HepG2 (cell line): ENCODE measurements at regions not wholly inside any gene's neighbourhood (a gene's known extent, or its start where the extent isn't known, plus 50 kb on each side); places are given as distances from the start of the nearest gene placed in this dataset.

Experiments
- ATAC-seq: fragments of 200-7000 bp; cut with Tn5 transposase; 3 replicates; pipeline ENCODE4 v1.9.1; 2020; ENCODE audit warnings: mild to moderate bottlenecking, moderate library complexity
- BruUV-seq: library from RNA; stranded (reverse); fragments of 400-500 nt; replicated peaks from 2 replicates; lab custom pipeline; 2021; lab: Mats Ljungman, UMichigan
- CTCF ChIA-PET: fragments of 300-600 bp; formaldehyde crosslinking; extraction: SDS; loops from one replicate; lab custom pipeline; 2021; ENCODE audit warnings: low total read pairs, inconsistent platforms, low intra/inter-chr PET ratio; lab: Yijun Ruan, JAX
- POLR2A ChIA-PET: fragments of 350-600 bp; sonication (Branson Sonifier 250); formaldehyde crosslinking; loops from one replicate; lab custom pipeline; 2020; ENCODE audit warnings: antibody characterized with exemption, inconsistent platforms; lab: Yijun Ruan, JAX
- DNase-seq: peaks from one replicate; pipeline ENCODE4 v3.0.0-alpha.2; 2015; ENCODE audit warnings: low spot score
- FAIRE-seq: peaks from 3 replicates; lab custom pipeline; 2011; peaks lifted over from hg19 to GRCh38; lab: Jason Lieb, UNC
- H2AFZ ChIP-seq: one replicate; pipeline ENCODE4 v1.6.1; 2011; ENCODE audit warnings: low read length, inconsistent platforms
- H3K27ac ChIP-seq: fragments of 300-600 bp; 3 replicates; pipeline ENCODE4 v1.8.0; 2011; ENCODE audit warnings: mixed run types, mild to moderate bottlenecking, mixed read lengths, low read length, inconsistent platforms; ENCODE audit not compliant: insufficient read depth; ENCODE audit errors: extremely low read length
- H3K27me3 ChIP-seq, 2 experiments: fragments of 200-600 bp in 1 of 2; 2 replicates in 1 of 2; 3 replicates in 1 of 2; pipeline versions ENCODE4 v1.6.0 to v1.8.0; 2011; ENCODE audit warnings: low read length in 2 of 2, mild to moderate bottlenecking in 2 of 2, moderate library complexity in 2 of 2, inconsistent platforms in 1 of 2; ENCODE audit not compliant: insufficient read depth in 2 of 2, control insufficient read depth in 1 of 2
- H3K36me3 ChIP-seq, 2 experiments: fragments of 200-600 bp in 1 of 2; replicated peaks in 1 of 2; 2 replicates in 1 of 2; 3 replicates in 1 of 2; pipeline versions ENCODE4 v1.5.1 to v1.8.0; 2011; ENCODE audit warnings: low read length in 2 of 2, inconsistent platforms in 1 of 2; ENCODE audit not compliant: insufficient read depth in 2 of 2, control insufficient read depth in 1 of 2
- H3K4me1 ChIP-seq: 2 replicates; pipeline ENCODE4 v1.5.1; 2012; ENCODE audit warnings: low read length, inconsistent platforms; ENCODE audit not compliant: insufficient read depth
- H3K4me2 ChIP-seq: 2 replicates; pipeline ENCODE4 v1.6.0; 2011; ENCODE audit warnings: low read depth, low read length, inconsistent platforms
- H3K4me3 ChIP-seq, 3 experiments: fragments of 200-600 bp in 1 of 3; sonication (generic), shearing (Covaris generic) in 1 of 3; replicated peaks in 1 of 3; 2 replicates each; pipeline ENCODE4 v1.5.1; 2011 to 2016; ENCODE audit warnings: low read length in 3 of 3, inconsistent platforms in 2 of 3, low read depth in 2 of 3, mild to moderate bottlenecking in 2 of 3, control low read depth in 1 of 3, mixed read lengths in 1 of 3; ENCODE audit not compliant: insufficient read depth in 1 of 3
- H3K79me2 ChIP-seq: one replicate; pipeline ENCODE4 v1.6.1; 2011; ENCODE audit warnings: low read length, inconsistent platforms; ENCODE audit not compliant: insufficient read depth
- H3K9ac ChIP-seq: 2 replicates; pipeline ENCODE4 v1.6.0; 2011; ENCODE audit warnings: mild to moderate bottlenecking, low read depth, low read length, inconsistent platforms; ENCODE audit not compliant: insufficient read depth
- H3K9me3 ChIP-seq: 2 replicates; pipeline ENCODE4 v1.5.1; 2012; ENCODE audit warnings: mild to moderate bottlenecking, low read length
- H4K20me1 ChIP-seq: 2 replicates; pipeline ENCODE4 v1.6.0; 2011; ENCODE audit warnings: inconsistent platforms, mild to moderate bottlenecking, low read length, moderate library complexity; ENCODE audit not compliant: insufficient read depth
- MATR3 ChIP-seq: sonication (generic); formaldehyde crosslinking; IDR thresholded peaks from 2 replicates; pipeline ENCODE4 v1.4.0; 2020; ENCODE audit warnings: missing genetic modification reagents
- MIER2 ChIP-seq: IDR thresholded peaks from 2 replicates; pipeline ENCODE4 v1.6.1; 2016; ENCODE audit warnings: missing biosample characterization, missing genetic modification reagents
- NCOA5 ChIP-seq: sonication (generic); formaldehyde crosslinking; IDR thresholded peaks from 2 replicates; pipeline ENCODE4 v1.4.0; 2020; ENCODE audit warnings: missing genetic modification reagents
- NRL ChIP-seq: sonication (generic); formaldehyde crosslinking; IDR thresholded peaks from 2 replicates; pipeline ENCODE4 v1.5.0; 2020; ENCODE audit warnings: missing genetic modification reagents, mild to moderate bottlenecking, moderate library complexity, borderline replicate concordance
- PLRG1 ChIP-seq: fragments of 450-650 bp; conservative IDR thresholded peaks from 2 replicates; pipeline ENCODE4 v1.6.1; 2016
- RFX1 ChIP-seq: fragments of 450-650 bp; IDR thresholded peaks from 2 replicates; pipeline ENCODE4 v1.6.1; 2017
- ZNF138 ChIP-seq: sonication (generic); formaldehyde crosslinking; IDR thresholded peaks from 2 replicates; pipeline ENCODE4 v1.5.0; 2020; ENCODE audit warnings: mild to moderate bottlenecking, low read depth, missing genetic modification reagents
- ZNF260 ChIP-seq: sonication (generic); formaldehyde crosslinking; IDR thresholded peaks from 2 replicates; pipeline ENCODE4 v1.4.0; 2020; ENCODE audit warnings: missing genetic modification reagents, low read depth, mild to moderate bottlenecking, borderline replicate concordance
- ZNF709 ChIP-seq: sonication (generic); formaldehyde crosslinking; IDR thresholded peaks from 2 replicates; pipeline ENCODE4 v1.5.0; 2020; ENCODE audit warnings: mild to moderate bottlenecking, missing genetic modification reagents
- WGBS: methylation state at CpG from one replicate; pipeline ENCODE4 v1.1.6; 2017; ENCODE audit warnings: low lambda C conversion rate; 5-methylcytosine and 5-hydroxymethylcytosine counted together
- in situ Hi-C: cut with HindIII; loops from 2 replicates; pipeline ENCODE4 v1.10.0; 2017; ENCODE audit warnings: low pct_unique_long_range_greater_than_20kb; ENCODE audit not compliant: extremely low pct_ligation_motif_present
- intact Hi-C: fragments of 100-400 bp; cut with micrococcal nuclease; formaldehyde crosslinking; loops from one replicate; pipeline ENCODE4 v1.10.0; 2022; ENCODE audit not compliant: unreplicated experiment
- TF ChIP-seq, protein P1 (sequence below), 2 experiments: fragments of 450-650 bp in 1 of 2; sonication (generic) in 1 of 2; formaldehyde crosslinking in 1 of 2; IDR thresholded peaks; 2 replicates each; pipeline versions ENCODE4 v1.6.1 to v1.8.0; 2016 to 2022; ENCODE audit warnings: antibody characterized with exemption in 1 of 2, mild to moderate bottlenecking in 1 of 2, missing genetic modification reagents in 1 of 2
- TF ChIP-seq, protein P2 (sequence below): sonication (generic); formaldehyde crosslinking; IDR thresholded peaks from 2 replicates; pipeline ENCODE4 v1.4.0; 2020; ENCODE audit warnings: mild to moderate bottlenecking, missing genetic modification reagents

- TF ChIP-seq ZNF138 (CRISPR knock-in tag) (no peak), MATR3 (CRISPR knock-in tag) (no peak)
- TF ChIP-seq, protein P1, sequence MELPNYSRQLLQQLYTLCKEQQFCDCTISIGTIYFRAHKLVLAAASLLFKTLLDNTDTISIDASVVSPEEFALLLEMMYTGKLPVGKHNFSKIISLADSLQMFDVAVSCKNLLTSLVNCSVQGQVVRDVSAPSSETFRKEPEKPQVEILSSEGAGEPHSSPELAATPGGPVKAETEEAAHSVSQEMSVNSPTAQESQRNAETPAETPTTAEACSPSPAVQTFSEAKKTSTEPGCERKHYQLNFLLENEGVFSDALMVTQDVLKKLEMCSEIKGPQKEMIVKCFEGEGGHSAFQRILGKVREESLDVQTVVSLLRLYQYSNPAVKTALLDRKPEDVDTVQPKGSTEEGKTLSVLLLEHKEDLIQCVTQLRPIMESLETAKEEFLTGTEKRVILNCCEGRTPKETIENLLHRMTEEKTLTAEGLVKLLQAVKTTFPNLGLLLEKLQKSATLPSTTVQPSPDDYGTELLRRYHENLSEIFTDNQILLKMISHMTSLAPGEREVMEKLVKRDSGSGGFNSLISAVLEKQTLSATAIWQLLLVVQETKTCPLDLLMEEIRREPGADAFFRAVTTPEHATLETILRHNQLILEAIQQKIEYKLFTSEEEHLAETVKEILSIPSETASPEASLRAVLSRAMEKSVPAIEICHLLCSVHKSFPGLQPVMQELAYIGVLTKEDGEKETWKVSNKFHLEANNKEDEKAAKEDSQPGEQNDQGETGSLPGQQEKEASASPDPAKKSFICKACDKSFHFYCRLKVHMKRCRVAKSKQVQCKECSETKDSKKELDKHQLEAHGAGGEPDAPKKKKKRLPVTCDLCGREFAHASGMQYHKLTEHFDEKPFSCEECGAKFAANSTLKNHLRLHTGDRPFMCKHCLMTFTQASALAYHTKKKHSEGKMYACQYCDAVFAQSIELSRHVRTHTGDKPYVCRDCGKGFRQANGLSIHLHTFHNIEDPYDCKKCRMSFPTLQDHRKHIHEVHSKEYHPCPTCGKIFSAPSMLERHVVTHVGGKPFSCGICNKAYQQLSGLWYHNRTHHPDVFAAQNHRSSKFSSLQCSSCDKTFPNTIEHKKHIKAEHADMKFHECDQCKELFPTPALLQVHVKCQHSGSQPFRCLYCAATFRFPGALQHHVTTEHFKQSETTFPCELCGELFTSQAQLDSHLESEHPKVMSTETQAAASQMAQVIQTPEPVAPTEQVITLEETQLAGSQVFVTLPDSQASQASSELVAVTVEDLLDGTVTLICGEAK (IDR thresholded peaks at IDR 0.05) = no peak
- TF ChIP-seq, protein P1 (CRISPR knock-in tag; IDR thresholded peaks at IDR 0.05) = no peak
Observed at GRCh38 chr12:88793096-88793495, 212.8 kb upstream of the KITLG start (continued).

DNA sequence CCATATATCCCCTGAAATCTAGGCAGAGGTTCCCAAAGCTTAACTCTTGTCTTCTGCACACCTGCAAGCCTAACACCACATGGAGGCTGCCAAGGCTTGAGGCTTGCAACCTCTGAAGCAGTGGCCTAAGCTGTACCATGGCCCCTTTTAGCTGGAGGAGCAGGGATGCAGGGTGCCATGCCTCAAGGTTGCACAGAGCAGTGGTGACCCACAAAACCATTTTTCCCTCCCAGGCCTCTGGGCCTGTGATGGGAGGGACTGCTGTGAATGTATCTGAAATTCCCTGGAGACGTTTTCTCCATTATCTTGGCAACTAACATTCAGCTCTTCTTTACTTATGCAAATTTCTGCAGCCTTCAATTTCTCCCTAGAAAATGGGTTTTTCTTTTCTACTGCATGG, 210.0 kb upstream of the KITLG start:
- in situ Hi-C loops = no loop called here
- H3K36me3 ChIP-seq = no peaks in the 10 kb centered on the region
- H4K20me1 ChIP-seq = no peaks in the 10 kb centered on the region
- intact Hi-C loops = no loop called here
- ChIA-PET POLR2A (no interaction called here), CTCF (no interaction called here)
- H3K9me3 ChIP-seq = peaks cover 27% of the 10 kb centered on the region
- FAIRE-seq = no peak
- no peak overlapping the region for H3K4me3 ChIP-seq
- H3K4me1 ChIP-seq = no peaks in the 10 kb centered on the region
- H2AFZ ChIP-seq = no peak overlapping the region
- ATAC-seq = no peak
- no peak for DNase-seq
- no peak overlapping the region for H3K4me2 ChIP-seq
- H3K27me3 ChIP-seq = no peaks in the 10 kb centered on the region
- 6% methylated on average over 1 of the region's 1 CpG for WGBS
- no TSS peak for BruUV-seq
- no peaks in the 10 kb centered on the region for H3K79me2 ChIP-seq
- H3K9ac ChIP-seq = no peak overlapping the region
- H3K27ac ChIP-seq = no peak overlapping the region
- no peak for TF ChIP-seq PLRG1
- TF ChIP-seq RFX1 = no peak
- no peak for TF ChIP-seq NRL (CRISPR knock-in tag)
- TF ChIP-seq, protein P2, sequence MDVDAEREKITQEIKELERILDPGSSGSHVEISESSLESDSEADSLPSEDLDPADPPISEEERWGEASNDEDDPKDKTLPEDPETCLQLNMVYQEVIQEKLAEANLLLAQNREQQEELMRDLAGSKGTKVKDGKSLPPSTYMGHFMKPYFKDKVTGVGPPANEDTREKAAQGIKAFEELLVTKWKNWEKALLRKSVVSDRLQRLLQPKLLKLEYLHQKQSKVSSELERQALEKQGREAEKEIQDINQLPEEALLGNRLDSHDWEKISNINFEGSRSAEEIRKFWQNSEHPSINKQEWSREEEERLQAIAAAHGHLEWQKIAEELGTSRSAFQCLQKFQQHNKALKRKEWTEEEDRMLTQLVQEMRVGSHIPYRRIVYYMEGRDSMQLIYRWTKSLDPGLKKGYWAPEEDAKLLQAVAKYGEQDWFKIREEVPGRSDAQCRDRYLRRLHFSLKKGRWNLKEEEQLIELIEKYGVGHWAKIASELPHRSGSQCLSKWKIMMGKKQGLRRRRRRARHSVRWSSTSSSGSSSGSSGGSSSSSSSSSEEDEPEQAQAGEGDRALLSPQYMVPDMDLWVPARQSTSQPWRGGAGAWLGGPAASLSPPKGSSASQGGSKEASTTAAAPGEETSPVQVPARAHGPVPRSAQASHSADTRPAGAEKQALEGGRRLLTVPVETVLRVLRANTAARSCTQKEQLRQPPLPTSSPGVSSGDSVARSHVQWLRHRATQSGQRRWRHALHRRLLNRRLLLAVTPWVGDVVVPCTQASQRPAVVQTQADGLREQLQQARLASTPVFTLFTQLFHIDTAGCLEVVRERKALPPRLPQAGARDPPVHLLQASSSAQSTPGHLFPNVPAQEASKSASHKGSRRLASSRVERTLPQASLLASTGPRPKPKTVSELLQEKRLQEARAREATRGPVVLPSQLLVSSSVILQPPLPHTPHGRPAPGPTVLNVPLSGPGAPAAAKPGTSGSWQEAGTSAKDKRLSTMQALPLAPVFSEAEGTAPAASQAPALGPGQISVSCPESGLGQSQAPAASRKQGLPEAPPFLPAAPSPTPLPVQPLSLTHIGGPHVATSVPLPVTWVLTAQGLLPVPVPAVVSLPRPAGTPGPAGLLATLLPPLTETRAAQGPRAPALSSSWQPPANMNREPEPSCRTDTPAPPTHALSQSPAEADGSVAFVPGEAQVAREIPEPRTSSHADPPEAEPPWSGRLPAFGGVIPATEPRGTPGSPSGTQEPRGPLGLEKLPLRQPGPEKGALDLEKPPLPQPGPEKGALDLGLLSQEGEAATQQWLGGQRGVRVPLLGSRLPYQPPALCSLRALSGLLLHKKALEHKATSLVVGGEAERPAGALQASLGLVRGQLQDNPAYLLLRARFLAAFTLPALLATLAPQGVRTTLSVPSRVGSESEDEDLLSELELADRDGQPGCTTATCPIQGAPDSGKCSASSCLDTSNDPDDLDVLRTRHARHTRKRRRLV (CRISPR knock-in tag) = no peak
- TF ChIP-seq ZNF260 (CRISPR knock-in tag) = no peak
- no peak for TF ChIP-seq NCOA5
- no peak for TF ChIP-seq ZNF709 (CRISPR knock-in tag)
- TF ChIP-seq MIER2 (CRISPR knock-in tag) = no peak
